Hepatocyte (in vitro differentiated cells): ENCODE measurements at regions not wholly inside any gene's neighbourhood (a gene's known extent, or its start where the extent isn't known, plus 50 kb on each side); places are given as distances from the start of the nearest gene placed in this dataset.

Experiments
- DNase-seq: peaks from one replicate; pipeline ENCODE4 v3.0.0-alpha.2; 2016; ENCODE audit warnings: low spot score
- H2AFZ ChIP-seq: fragments of 200-600 bp; sonication (generic); 2 replicates; pipeline ENCODE4 v1.6.0; 2016; ENCODE audit warnings: antibody characterized with exemption, mild to moderate bottlenecking
- H3K27ac ChIP-seq: fragments of 200-600 bp; sonication (generic); 2 replicates; pipeline ENCODE4 v1.5.1; 2016; ENCODE audit warnings: mild to moderate bottlenecking
- H3K27me3 ChIP-seq: fragments of 200-600 bp; sonication (generic); 2 replicates; pipeline ENCODE4 v1.6.1; 2016
- H3K36me3 ChIP-seq: fragments of 200-600 bp; sonication (generic); replicated peaks from 2 replicates; pipeline ENCODE4 v1.5.1; 2016; ENCODE audit warnings: low read depth; ENCODE audit not compliant: insufficient read depth
- H3K4me1 ChIP-seq: fragments of 200-600 bp; sonication (generic); 2 replicates; pipeline ENCODE4 v1.5.1; 2016; ENCODE audit warnings: mild to moderate bottlenecking, moderate library complexity; ENCODE audit not compliant: insufficient read depth
- H3K4me2 ChIP-seq: fragments of 200-600 bp; sonication (generic); 2 replicates; pipeline ENCODE4 v1.6.0; 2016
- H3K4me3 ChIP-seq: fragments of 200-600 bp; sonication (generic); 2 replicates; pipeline ENCODE4 v1.5.1; 2016; ENCODE audit warnings: mild to moderate bottlenecking
- H3K79me2 ChIP-seq: fragments of 200-600 bp; sonication (generic); 2 replicates; pipeline ENCODE4 v1.6.0; 2017; ENCODE audit warnings: mild to moderate bottlenecking
- H3K9me2 ChIP-seq: fragments of 200-600 bp; sonication (generic); replicated peaks from 2 replicates; pipeline ENCODE4 v1.6.0; 2017; ENCODE audit warnings: mild to moderate bottlenecking; ENCODE audit not compliant: insufficient read depth
- H3K9me3 ChIP-seq: fragments of 200-600 bp; sonication (generic); 2 replicates; pipeline ENCODE4 v1.5.1; 2016; ENCODE audit warnings: low read depth, mild to moderate bottlenecking
- H4K20me1 ChIP-seq: fragments of 200-600 bp; sonication (generic); 2 replicates; pipeline ENCODE4 v1.6.0; 2016; ENCODE audit warnings: mild to moderate bottlenecking; ENCODE audit not compliant: insufficient read depth, poor library complexity, severe bottlenecking
- CTCF ChIP-seq: fragments of 200-600 bp; sonication (generic); IDR thresholded peaks from 2 replicates; pipeline ENCODE4 v1.5.1; 2016; ENCODE audit warnings: antibody characterized with exemption, mild to moderate bottlenecking; ENCODE audit not compliant: poor library complexity
- EZH2 ChIP-seq: fragments of 200-600 bp; sonication (generic); IDR thresholded peaks from 2 replicates; pipeline ENCODE4 v1.6.1; 2016; ENCODE audit warnings: antibody characterized with exemption, mild to moderate bottlenecking, borderline replicate concordance
- EZH2phosphoT487 ChIP-seq: fragments of 200-600 bp; sonication (generic); IDR thresholded peaks from one replicate; pipeline ENCODE4 v1.6.1; 2018; ENCODE audit warnings: antibody characterized with exemption, mild to moderate bottlenecking, low read depth, moderate library complexity; ENCODE audit not compliant: unreplicated experiment, severe bottlenecking
- WGBS: methylation state at CpG from one replicate; pipeline ENCODE4 v1.1.6; 2016; ENCODE audit warnings: low lambda C conversion rate; ENCODE audit errors: missing lambda C conversion rate; 5-methylcytosine and 5-hydroxymethylcytosine counted together

GRCh38 chr2:126793885-126794613 lies 104.6 kb upstream of the TEX51 start:
- H3K27ac ChIP-seq: no peak overlapping the region
- no peak overlapping the region for H3K4me3 ChIP-seq
- H3K36me3 ChIP-seq: no peaks in the 10 kb centered on the region
- H3K79me2 ChIP-seq: no peaks in the 10 kb centered on the region
- no peaks in the 10 kb centered on the region for H4K20me1 ChIP-seq
- TF ChIP-seq EZH2 (no peak), EZH2phosphoT487 (no peak), CTCF (peak; percentile 7)
- H3K9me3 ChIP-seq: no peaks in the 10 kb centered on the region
- 59% methylated on average over 10 of the region's 10 CpGs for WGBS
- no peak overlapping the region for H2AFZ ChIP-seq
- no peak overlapping the region for H3K4me2 ChIP-seq
- no peak for DNase-seq
- peaks cover 24% of the 10 kb centered on the region for H3K27me3 ChIP-seq
- no peaks in the 10 kb centered on the region for H3K4me1 ChIP-seq
- H3K9me2 ChIP-seq: no peaks in the 10 kb centered on the region

GRCh38 chr2:126795656-126796055 lies 103.0 kb upstream of the TEX51 start:
- TF ChIP-seq CTCF: no peak
- no peak for TF ChIP-seq EZH2phosphoT487
- no peak for TF ChIP-seq EZH2
- Histone ChIP-seq H3K4me3 (no peak overlapping the region), H3K27me3 (peaks cover 24% of the 10 kb centered on the region), H3K4me2 (no peak overlapping the region), H3K4me1 (no peaks in the 10 kb centered on the region), H3K9me2 (no peaks in the 10 kb centered on the region), H2AFZ (no peak overlapping the region), H3K36me3 (no peaks in the 10 kb centered on the region), H3K9me3 (no peaks in the 10 kb centered on the region), H3K27ac (no peak overlapping the region), H4K20me1 (no peaks in the 10 kb centered on the region), H3K79me2 (no peaks in the 10 kb centered on the region)
- DNase-seq: no peak
- 84% methylated on average over 8 of the region's 8 CpGs for WGBS

GRCh38 chr2:126796931-126797621 lies 101.6 kb upstream of the TEX51 start:
- no peak for DNase-seq
- Histone ChIP-seq H3K9me3 (no peaks in the 10 kb centered on the region), H4K20me1 (no peaks in the 10 kb centered on the region), H3K4me3 (no peak overlapping the region), H3K36me3 (no peaks in the 10 kb centered on the region), H3K9me2 (no peaks in the 10 kb centered on the region), H3K27me3 (peaks cover 24% of the 10 kb centered on the region), H3K79me2 (no peaks in the 10 kb centered on the region), H2AFZ (no peak overlapping the region), H3K4me1 (no peaks in the 10 kb centered on the region), H3K27ac (no peak overlapping the region), H3K4me2 (no peak overlapping the region)
- WGBS: 96% methylated on average over 14 of the region's 14 CpGs
- TF ChIP-seq CTCF (no peak), EZH2phosphoT487 (no peak), EZH2 (no peak)
